K562 (cell line): ENCODE measurements at regions not wholly inside any gene's neighbourhood (a gene's known extent, or its start where the extent isn't known, plus 50 kb on each side); places are given as distances from the start of the nearest gene placed in this dataset.

Source experiments
- ATAC-seq: fragments of 200-7000 bp; cut with Tn5 transposase; 3 replicates; pipeline ENCODE4 v1.9.1; 2020; ENCODE audit warnings: moderate library complexity
- BruUV-seq: library from RNA; stranded (reverse); fragments of 400-500 nt; replicated peaks from 2 replicates; lab custom pipeline; 2021; lab: Mats Ljungman, UMichigan
- CTCF ChIA-PET: fragments of 300-600 bp; formaldehyde crosslinking; extraction: SDS; loops from one replicate; lab custom pipeline; 2021; ENCODE audit warnings: low intra/inter-chr PET ratio; lab: Yijun Ruan, JAX
- POLR2A ChIA-PET: fragments of 300-600, 350-650 bp; sonication (Branson Sonifier 250); formaldehyde crosslinking; extraction: SDS; loops from one replicate; lab custom pipeline; 2021; ENCODE audit warnings: antibody characterized with exemption, inconsistent platforms; lab: Yijun Ruan, JAX
- DNase-seq, 4 experiments: peaks; one replicate each; pipeline versions ENCODE4 v3.0.0 to v3.0.0-alpha.2; 2011 to 2018; ENCODE audit warnings: low spot score in 3 of 4, mixed read lengths in 3 of 4; ENCODE audit errors: extremely low read depth in 1 of 4
- FAIRE-seq: peaks from 2 replicates; lab custom pipeline; 2011; peaks lifted over from hg19 to GRCh38; lab: Jason Lieb, UNC
- H2AFZ ChIP-seq: 2 replicates; pipeline ENCODE4 v1.6.0; 2011; ENCODE audit warnings: low read depth, low read length, control low read depth, inconsistent platforms
- H3K27ac ChIP-seq: fragments of 200-600 bp; 3 replicates; pipeline ENCODE4 v1.8.0; 2011; ENCODE audit warnings: low read depth, mild to moderate bottlenecking, control low read depth, inconsistent platforms, low read length, moderate library complexity, mixed read lengths; ENCODE audit errors: extremely low read depth
- H3K27me3 ChIP-seq, 2 experiments: fragments of 300-600 bp in 1 of 2; 2 replicates in 1 of 2; 3 replicates in 1 of 2; pipeline versions ENCODE4 v1.6.0 to v1.8.0; 2011; ENCODE audit warnings: inconsistent platforms in 2 of 2, low read length in 2 of 2, mild to moderate bottlenecking in 1 of 2, mixed read lengths in 1 of 2, moderate library complexity in 1 of 2; ENCODE audit not compliant: control insufficient read depth in 2 of 2, insufficient read depth in 2 of 2
- H3K36me3 ChIP-seq: fragments of 300-600 bp; 3 replicates; pipeline ENCODE4 v1.8.0; 2011; ENCODE audit warnings: mild to moderate bottlenecking, low read length, inconsistent platforms; ENCODE audit not compliant: control insufficient read depth, insufficient read depth
- H3K4me1 ChIP-seq, 2 experiments: fragments of 200-600 bp in 1 of 2; replicated peaks in 1 of 2; 2 replicates in 1 of 2; 3 replicates in 1 of 2; pipeline versions ENCODE4 v1.5.1 to v1.8.0; 2011; ENCODE audit warnings: inconsistent platforms in 2 of 2, low read length in 2 of 2, mild to moderate bottlenecking in 1 of 2, mixed read lengths in 1 of 2, moderate library complexity in 1 of 2; ENCODE audit not compliant: control insufficient read depth in 2 of 2, insufficient read depth in 2 of 2
- H3K4me2 ChIP-seq: 2 replicates; pipeline ENCODE4 v1.6.1; 2011; ENCODE audit warnings: low read length, control low read depth, inconsistent platforms, mixed read lengths; ENCODE audit not compliant: insufficient read depth
- H3K4me3 ChIP-seq: fragments of 200-600 bp; sonication (generic), shearing (Covaris generic); 2 replicates; pipeline ENCODE4 v1.5.1; 2016; ENCODE audit warnings: control low read depth, inconsistent platforms
- H3K79me2 ChIP-seq: fragments of 200-600 bp; 3 replicates; pipeline ENCODE4 v1.8.0; 2011; ENCODE audit warnings: low read length, inconsistent platforms; ENCODE audit not compliant: control insufficient read depth, insufficient read depth
- H3K9ac ChIP-seq, 2 experiments: 2 replicates each; pipeline versions ENCODE4 v1.6.0 to v1.6.1; 2011; ENCODE audit warnings: low read depth in 2 of 2, low read length in 2 of 2, control low read depth in 1 of 2, inconsistent platforms in 1 of 2, mild to moderate bottlenecking in 1 of 2, mixed read lengths in 1 of 2; ENCODE audit not compliant: insufficient read depth in 1 of 2
- H3K9me1 ChIP-seq: one replicate; pipeline ENCODE4 v1.6.0; 2011; ENCODE audit warnings: inconsistent platforms, mild to moderate bottlenecking, low read length, moderate library complexity; ENCODE audit not compliant: control insufficient read depth, insufficient read depth
- H3K9me3 ChIP-seq: replicated peaks from 2 replicates; pipeline ENCODE4 v1.5.1; 2011; ENCODE audit warnings: low read depth, low read length, inconsistent platforms; ENCODE audit not compliant: control insufficient read depth, insufficient read depth
- H4K20me1 ChIP-seq: replicated peaks from 2 replicates; pipeline ENCODE4 v1.6.1; 2011; ENCODE audit warnings: low read length, inconsistent platforms, mixed read lengths; ENCODE audit not compliant: control insufficient read depth, insufficient read depth
- BACH1 ChIP-seq: fragments of 200-800 bp; sonication (Bioruptor generic); IDR thresholded peaks from 2 replicates; pipeline ENCODE4 v1.6.1; 2016; ENCODE audit warnings: missing genetic modification characterization, missing compliant biosample characterization
- EGR1 ChIP-seq: fragments of 450-650 bp; conservative IDR thresholded peaks from 2 replicates; pipeline ENCODE4 v1.6.1; 2017; ENCODE audit warnings: mild to moderate bottlenecking
- EP400 ChIP-seq: fragments of 450-650 bp; IDR thresholded peaks from 2 replicates; pipeline ENCODE4 v1.6.1; 2017; ENCODE audit warnings: antibody characterized with exemption, mild to moderate bottlenecking, moderate library complexity
- HMG20A ChIP-seq: fragments of 450-650 bp; formaldehyde crosslinking; conservative IDR thresholded peaks from 2 replicates; pipeline ENCODE4 v1.4.0; 2020; ENCODE audit warnings: mild to moderate bottlenecking, mixed read lengths
- KLF13 ChIP-seq: fragments of 450-650 bp; IDR thresholded peaks from 2 replicates; pipeline ENCODE4 v1.6.1; 2016; ENCODE audit warnings: missing genetic modification characterization, low read depth, mild to moderate bottlenecking, missing compliant biosample characterization, moderate library complexity, borderline replicate concordance
- MEF2D ChIP-seq: conservative IDR thresholded peaks from 2 replicates; pipeline ENCODE4 v1.6.1; 2016; ENCODE audit warnings: low read depth, missing genetic modification characterization, missing compliant biosample characterization
- NBN ChIP-seq: fragments of 450-650 bp; IDR thresholded peaks from 2 replicates; pipeline ENCODE4 v1.6.1; 2016; ENCODE audit warnings: low read depth, mild to moderate bottlenecking
- NCOR1 ChIP-seq: fragments of 450-650 bp; IDR thresholded peaks from 2 replicates; pipeline ENCODE4 v1.6.1; 2016; ENCODE audit warnings: mild to moderate bottlenecking, moderate library complexity
- PHF21A ChIP-seq: fragments of 450-650 bp; IDR thresholded peaks from 2 replicates; pipeline ENCODE4 v1.6.1; 2017; ENCODE audit warnings: low read depth, borderline replicate concordance
- PREB ChIP-seq: sonication (generic); formaldehyde crosslinking; IDR thresholded peaks from 2 replicates; pipeline ENCODE4 v1.8.1; 2023; ENCODE audit warnings: mild to moderate bottlenecking, missing genetic modification reagents
- RAD21 ChIP-seq, 2 experiments: fragments of 250-450 bp in 1 of 2; fragments of 450-650 bp in 1 of 2; sonication (Bioruptor Pico) in 1 of 2; formaldehyde crosslinking in 1 of 2; IDR thresholded peaks in 1 of 2; conservative IDR thresholded peaks in 1 of 2; 2 replicates each; pipeline versions ENCODE4 v1.4.0 to v1.8.0; 2020 to 2022; ENCODE audit warnings: mild to moderate bottlenecking in 2 of 2, moderate library complexity in 1 of 2
- RNF2 ChIP-seq: sonication (generic); IDR thresholded peaks from 2 replicates; pipeline ENCODE4 v1.6.1; 2016
- SRSF1 ChIP-seq: fragments of 200-400 bp; formaldehyde crosslinking; IDR thresholded peaks from 2 replicates; pipeline ENCODE4 v1.6.1; 2017; ENCODE audit warnings: mild to moderate bottlenecking, low read depth, low read length, moderate library complexity
- TCF7 ChIP-seq: sonication (generic); IDR thresholded peaks from 2 replicates; pipeline ENCODE4 v1.6.1; 2016; ENCODE audit warnings: antibody characterized with exemption, borderline replicate concordance
- THAP12 ChIP-seq: fragments of 250-450 bp; sonication (Bioruptor Pico); IDR thresholded peaks from 2 replicates; pipeline ENCODE4 v1.9.0; 2021; ENCODE audit warnings: mild to moderate bottlenecking, inconsistent platforms
- XRCC4 ChIP-seq: IDR thresholded peaks from one replicate; pipeline ENCODE4 v1.6.1; 2011; ENCODE audit not compliant: insufficient read depth, insufficient read length; ENCODE audit errors: extremely low read depth
- ZC3H11A ChIP-seq: IDR thresholded peaks from 2 replicates; pipeline ENCODE4 v1.6.1; 2012; ENCODE audit warnings: low read depth, low read length, improper control_type of control experiment
- ZNF217 ChIP-seq: sonication (generic); formaldehyde crosslinking; IDR thresholded peaks from 2 replicates; pipeline ENCODE4 v1.8.0; 2022; ENCODE audit warnings: mild to moderate bottlenecking, missing genetic modification reagents
- ZZZ3 ChIP-seq: fragments of 450-650 bp; IDR thresholded peaks from 2 replicates; pipeline ENCODE4 v1.6.1; 2016; ENCODE audit warnings: antibody characterized with exemption, mild to moderate bottlenecking, moderate library complexity
- WGBS: fragments of 100-300 bp; shearing (Covaris generic); methylation state at CpG from one replicate; pipeline ENCODE4 v1.1.6; 2016; ENCODE audit warnings: low coverage, mixed read lengths; ENCODE audit not compliant: insufficient coverage; ENCODE audit errors: missing lambda C conversion rate; 5-methylcytosine and 5-hydroxymethylcytosine counted together
- in situ Hi-C: fragments of 300-500 bp; cut with MboI; formaldehyde crosslinking; loops from 4 replicates; pipeline ENCODE4 v1.15.0; 2018; ENCODE audit warnings: inconsistent platforms, mixed read lengths
- intact Hi-C: fragments of 100-400 bp; cut with micrococcal nuclease; formaldehyde crosslinking; loops from 2 replicates; pipeline ENCODE4 v1.14.2; 2022

- H3K9me3 ChIP-seq, result no peaks in the 10 kb centered on the region
- in situ Hi-C loops (loop anchor here (5.0 kb wide), 2 partner anchors 288 to 588 kb away; no protein-coding TSS in a partner anchor), intact Hi-C loops (loop anchor here (1.0 to 10.0 kb wide), 6 partner anchors 70 to 591 kb away; no protein-coding TSS in a partner anchor)
- no peak overlapping the region for H3K27ac ChIP-seq
- no peak overlapping the region for H2AFZ ChIP-seq
- POLR2A ChIA-PET, result interaction anchor here (1.6 kb wide), 1 partner anchor 272 kb away, joined by 4 read pairs; no protein-coding TSS in a partner anchor
- CTCF ChIA-PET, result interaction anchor here (0.6 to 0.7 kb wide), 2 partner anchors 71 to 191 kb away, joined by 3 to 4 read pairs; no protein-coding TSS in a partner anchor
- H3K9ac ChIP-seq, result no peak overlapping the region
- no peaks in the 10 kb centered on the region for H3K9me1 ChIP-seq
- no peak for DNase-seq
- no peaks in the 10 kb centered on the region for H4K20me1 ChIP-seq
- no peak overlapping the region for H3K4me3 ChIP-seq
- 45% methylated on average over 8 of the region's 8 CpGs for WGBS
- TF ChIP-seq EP400, result no peak
- TF ChIP-seq HMG20A (CRISPR knock-in tag), result no peak
- TF ChIP-seq PHF21A, result no peak
- TF ChIP-seq XRCC4, result no peak
- no peak for TF ChIP-seq KLF13 (tag)
- no peak for TF ChIP-seq THAP12 (CRISPR knock-in tag)
- TF ChIP-seq NCOR1, result no peak
- TF ChIP-seq MEF2D (tag), result no peak
- no peak for TF ChIP-seq ZC3H11A
- TF ChIP-seq RAD21 (CRISPR knock-in tag; conservative IDR thresholded peaks at IDR 0.05 in 1 of 2, IDR thresholded peaks at IDR 0.05 in 1 of 2), result no peak
- TF ChIP-seq RNF2, result no peak
- TF ChIP-seq PREB (CRISPR knock-in tag), result no peak
- TF ChIP-seq ZNF217 (CRISPR knock-in tag), result no peak
- TF ChIP-seq ZZZ3, result no peak
- no peak for TF ChIP-seq NBN
- no peak for TF ChIP-seq BACH1 (tag)
- TF ChIP-seq EGR1, result no peak
- no peak for TF ChIP-seq TCF7
- TF ChIP-seq SRSF1, result no peak
- H3K79me2 ChIP-seq, result no peaks in the 10 kb centered on the region
- H3K27me3 ChIP-seq, result no peaks in the 10 kb centered on the region
- H3K36me3 ChIP-seq, result no peaks in the 10 kb centered on the region
- ATAC-seq, result no peak
- BruUV-seq, result no TSS peak
- H3K4me1 ChIP-seq, result peaks cover 11 to 17% of the 10 kb centered on the region in 2 experiments
- no peak overlapping the region for H3K4me2 ChIP-seq
- FAIRE-seq, result no peak
These were observed 301.3 kb upstream of the NFE2L3 start for GRCh38 chr7:25850735-25851134.
